ENCODE measurements at regions not wholly inside any gene's neighbourhood (a gene's known extent, or its start where the extent isn't known, plus 50 kb on each side); places are given as distances from the start of the nearest gene placed in this dataset.
A peak's percentile ranks its signal among the peaks of the same experiment; 100 is the strongest.

GRCh38 chr10:16297642-16298041, 139.2 kb upstream of the PTER start:
- DNase-seq = no peak
- ATAC-seq (ENCODE audit: poor library complexity) = no peak
- intact Hi-C loops (cut with DNase I) = no loop called here

- no peak for DNase-seq
- intact Hi-C loops (cut with DNase I) = no loop called here
- ATAC-seq (ENCODE audit: poor library complexity) = no peak
Measured at GRCh38 chr10:16304311-16304710, 132.5 kb upstream of the PTER start.

GRCh38 chr10:16310440-16310839, 126.4 kb upstream of the PTER start:
- intact Hi-C loops (cut with DNase I) = no loop called here
- no peak for ATAC-seq (ENCODE audit: poor library complexity)
- DNase-seq = no peak

GRCh38 chr10:16314259-16314658, 122.6 kb upstream of the PTER start:
- intact Hi-C loops (cut with DNase I) = no loop called here
- DNase-seq (no peak), ATAC-seq (ENCODE audit: poor library complexity) (no peak)

- no peak for ATAC-seq (ENCODE audit: poor library complexity)
- no peak for DNase-seq
- intact Hi-C loops (cut with DNase I) = no loop called here
Measured at GRCh38 chr10:16316733-16317390, 119.9 kb upstream of the PTER start.

GRCh38 chr10:16341637-16342036, 95.2 kb upstream of the PTER start:
- intact Hi-C loops (cut with DNase I) = no loop called here
- no peak for DNase-seq
- ATAC-seq (ENCODE audit: poor library complexity) = no peak

GRCh38 chr10:16348891-16349290, 87.9 kb upstream of the PTER start:
- ATAC-seq (ENCODE audit: poor library complexity) = no peak
- intact Hi-C loops (cut with DNase I) = no loop called here

GRCh38 chr10:16352146-16352545, 84.7 kb upstream of the PTER start:
- DNase-seq (no peak), ATAC-seq (ENCODE audit: poor library complexity) (no peak)
- intact Hi-C loops (cut with DNase I) = no loop called here

More at GRCh38 chr10:16348891-16349290, 87.9 kb upstream of the PTER start:
- DNase-seq = no peak

GRCh38 chr10:16360001-16360400, 76.8 kb upstream of the PTER start:
- DNase-seq = no peak
- no peak for ATAC-seq (ENCODE audit: poor library complexity)
- intact Hi-C loops (cut with DNase I) = no loop called here

GRCh38 chr10:16360425-16360824, 76.4 kb upstream of the PTER start:
- DNase-seq (no peak), ATAC-seq (ENCODE audit: poor library complexity) (no peak)
- intact Hi-C loops (cut with DNase I) = no loop called here

- no peak for ATAC-seq (ENCODE audit: poor library complexity)
- intact Hi-C loops (cut with DNase I) = no loop called here
- DNase-seq = no peak
Measured at GRCh38 chr10:16361086-16361485, 75.7 kb upstream of the PTER start.

GRCh38 chr10:16363741-16364140, 73.1 kb upstream of the PTER start:
- no peak for DNase-seq
- intact Hi-C loops (cut with DNase I) = no loop called here
- no peak for ATAC-seq (ENCODE audit: poor library complexity)

- intact Hi-C loops (cut with DNase I) = no loop called here
- ATAC-seq (ENCODE audit: poor library complexity) (no peak), DNase-seq (no peak)
Measured at GRCh38 chr10:16367621-16368292, 69.1 kb upstream of the PTER start.

- intact Hi-C loops (cut with DNase I) = no loop called here
- no peak for ATAC-seq (ENCODE audit: poor library complexity)
- DNase-seq = no peak
Measured at GRCh38 chr10:16381083-16381482, 55.7 kb upstream of the PTER start.

- DNase-seq (peak; percentile 47), ATAC-seq (ENCODE audit: poor library complexity) (no peak)
- intact Hi-C loops (cut with DNase I) = no loop called here
Measured at GRCh38 chr10:16384021-16384420, 52.8 kb upstream of the PTER start.

- DNase-seq (no peak), ATAC-seq (ENCODE audit: poor library complexity) (no peak)
- intact Hi-C loops (cut with DNase I) = no loop called here
Measured at GRCh38 chr10:16386855-16387254, 50.0 kb upstream of the PTER start.

Measured in Right ventricle myocardium superior (tissue), 1 donor.